ENCODE measurements at regions not wholly inside any gene's neighbourhood (a gene's known extent, or its start where the extent isn't known, plus 50 kb on each side); places are given as distances from the start of the nearest gene placed in this dataset.

GRCh38 chr15:53434174-53434678, 325.2 kb downstream of the WDR72 start:
- no peak for TF ChIP-seq CTCF (IDR thresholded peaks at IDR 0.05)
- no peak for TF ChIP-seq POLR2A (IDR thresholded peaks at IDR 0.05)
